ENCODE measurements at regions not wholly inside any gene's neighbourhood (a gene's known extent, or its start where the extent isn't known, plus 50 kb on each side); places are given as distances from the start of the nearest gene placed in this dataset.
"Not testable (repeated sequence)": the region's sequence is repeated elsewhere in the genome, so short reads cannot be mapped to it uniquely, and the experiment has no call there.

GRCh38 chr10:5291501-5292195, 73.1 kb upstream of the UCN3 start:
- ATAC-seq (replicated peaks; ENCODE audit: extremely low read depth, poor library complexity, severe bottlenecking) (peak; percentile 65), DNase-seq (ENCODE audit: low spot score in 2 of 2) (no peak)
- Mint-ChIP-seq H3K27ac (ENCODE audit: low read depth) (peak overlapping the region; percentile 97), H3K27me3 (peaks cover 8% of the 10 kb centered on the region), H3K4me1 (peaks cover 26% of the 10 kb centered on the region), H3K36me3 (ENCODE audit: insufficient read depth) (peaks cover 2% of the 10 kb centered on the region), H3K9me3 (no peaks in the 10 kb centered on the region), H3K4me3 (peak overlapping the region; percentile 78)

- DNase-seq (ENCODE audit: low spot score in 2 of 2), result no peak
- peak overlapping the region; percentile 78 for H3K4me3 Mint-ChIP-seq
- peaks cover 27% of the 10 kb centered on the region for H3K4me1 Mint-ChIP-seq
- H3K9me3 Mint-ChIP-seq, result no peaks in the 10 kb centered on the region
- peak overlapping the region; percentile 97 for H3K27ac Mint-ChIP-seq (ENCODE audit: low read depth)
- H3K36me3 Mint-ChIP-seq (ENCODE audit: insufficient read depth), result peaks cover 2% of the 10 kb centered on the region
- H3K27me3 Mint-ChIP-seq, result peaks cover 2% of the 10 kb centered on the region
- ATAC-seq (replicated peaks; ENCODE audit: extremely low read depth, poor library complexity, severe bottlenecking), result peak; percentile 27
Observed at GRCh38 chr10:5292196-5292735, 72.5 kb upstream of the UCN3 start.

DNA sequence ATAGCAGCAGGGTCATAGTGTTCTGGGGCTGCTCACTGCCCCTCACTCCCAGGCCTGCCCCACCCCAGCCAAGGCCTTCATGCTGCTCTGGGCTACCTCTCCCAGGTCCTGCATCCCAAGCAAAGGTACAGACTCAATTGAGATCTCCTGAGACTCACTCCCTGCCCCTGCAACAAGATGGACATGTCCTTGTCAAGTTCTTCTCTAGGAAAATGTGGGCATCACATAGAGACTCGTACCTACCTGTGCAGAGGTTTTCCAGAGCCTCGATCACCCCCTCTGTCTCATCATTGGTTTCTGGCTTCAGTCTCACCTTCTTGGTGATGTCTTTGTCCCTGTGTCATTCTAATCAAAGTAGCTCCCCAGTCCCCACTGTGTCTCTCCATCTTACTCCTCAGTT, 71.8 kb upstream of the UCN3 start:
- Mint-ChIP-seq H3K4me1 (peaks cover 32% of the 10 kb centered on the region), H3K27ac (ENCODE audit: low read depth) (peak overlapping the region; percentile 97), H3K4me3 (peak overlapping the region; percentile 78)
- not testable (repeated sequence) for DNase-seq (ENCODE audit: low spot score in 2 of 2); ATAC-seq (replicated peaks; ENCODE audit: extremely low read depth, poor library complexity, severe bottlenecking); H3K36me3 Mint-ChIP-seq (ENCODE audit: insufficient read depth); H3K27me3 Mint-ChIP-seq; H3K9me3 Mint-ChIP-seq

DNA sequence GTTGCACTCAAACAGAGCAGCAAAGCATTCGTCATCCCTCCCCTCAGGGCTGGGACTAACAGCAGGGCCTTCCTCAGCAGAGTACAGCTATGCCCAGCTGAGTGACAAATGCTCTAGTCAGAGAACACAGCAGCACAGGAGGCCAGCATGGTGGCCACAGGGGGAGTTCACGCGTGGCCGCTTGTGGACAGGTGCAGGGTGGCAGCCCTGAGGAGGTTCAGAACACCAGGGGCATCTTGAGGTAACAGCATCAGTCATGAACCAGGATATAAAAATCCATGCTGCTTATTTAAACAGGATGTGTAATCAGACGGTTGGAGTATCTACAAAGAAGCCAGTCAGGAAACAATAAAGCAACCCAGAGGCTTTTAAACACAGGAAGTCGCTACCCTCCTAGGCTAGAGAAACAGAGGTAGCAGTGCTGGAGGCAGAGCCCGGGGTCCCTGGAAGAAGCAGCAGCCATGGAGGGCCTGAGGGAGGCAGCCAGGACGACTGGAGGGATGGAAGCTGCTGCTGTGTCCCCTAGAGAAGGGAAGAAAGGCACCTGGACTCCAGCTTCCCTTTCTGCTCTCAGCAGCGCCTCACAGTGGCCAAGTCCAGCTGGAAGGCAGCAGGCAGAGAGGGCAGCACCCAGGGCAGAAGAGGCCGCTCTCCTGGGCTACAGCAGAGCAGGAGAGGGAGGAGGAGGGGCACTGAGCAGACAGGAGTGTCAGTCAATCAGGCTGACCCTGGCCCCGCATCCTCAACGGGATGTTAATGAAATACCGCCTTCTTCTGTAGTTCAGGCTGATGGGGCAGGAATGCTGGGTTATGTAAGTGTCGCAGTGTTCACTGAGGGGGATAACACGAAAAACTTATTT, 70.8 kb upstream of the UCN3 start:
- Mint-ChIP-seq H3K36me3 (ENCODE audit: insufficient read depth) (peaks cover 2% of the 10 kb centered on the region), H3K4me3 (peak overlapping the region; percentile 78), H3K27ac (ENCODE audit: low read depth) (peak overlapping the region; percentile 97), H3K27me3 (no peaks in the 10 kb centered on the region), H3K9me3 (no peaks in the 10 kb centered on the region), H3K4me1 (peaks cover 32% of the 10 kb centered on the region)
- ATAC-seq (replicated peaks; ENCODE audit: extremely low read depth, poor library complexity, severe bottlenecking) (peak; percentile 48), DNase-seq (ENCODE audit: low spot score in 2 of 2) (no peak)

DNA sequence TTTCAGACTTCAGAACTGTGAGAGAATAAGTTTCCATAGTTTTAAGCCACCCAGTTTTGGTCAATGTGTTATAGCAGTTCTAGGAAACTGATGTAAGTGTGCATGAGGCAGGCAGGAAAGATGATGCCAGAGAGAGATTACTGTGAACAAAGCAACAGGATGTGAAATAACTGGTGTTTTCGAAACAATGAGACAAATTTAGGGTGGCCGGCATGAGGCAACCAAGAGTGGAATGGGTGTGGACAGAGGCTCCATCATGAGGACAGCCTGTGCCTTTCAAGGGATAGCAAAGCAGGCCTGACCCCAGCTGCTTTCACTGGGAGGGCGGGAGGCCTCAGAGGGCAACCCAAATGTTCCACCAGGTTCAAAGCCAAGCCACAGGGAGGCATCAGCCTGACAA, 67.3 kb upstream of the UCN3 start:
- Mint-ChIP-seq H3K27me3 (no peaks in the 10 kb centered on the region), H3K9me3 (no peaks in the 10 kb centered on the region), H3K4me1 (peaks cover 16% of the 10 kb centered on the region), H3K36me3 (ENCODE audit: insufficient read depth) (peaks cover 3% of the 10 kb centered on the region), H3K27ac (ENCODE audit: low read depth) (peak overlapping the region; percentile 52), H3K4me3 (peak overlapping the region; percentile 4)
- peak; percentile 16 for ATAC-seq (replicated peaks; ENCODE audit: extremely low read depth, poor library complexity, severe bottlenecking)
- no peak for DNase-seq (ENCODE audit: low spot score in 2 of 2)

- Mint-ChIP-seq H3K9me3 (no peaks in the 10 kb centered on the region), H3K4me3 (no peak overlapping the region), H3K36me3 (ENCODE audit: insufficient read depth) (peaks cover 2% of the 10 kb centered on the region), H3K4me1 (peaks cover 13% of the 10 kb centered on the region), H3K27me3 (no peaks in the 10 kb centered on the region), H3K27ac (ENCODE audit: low read depth) (peak overlapping the region; percentile 52)
- ATAC-seq (replicated peaks; ENCODE audit: extremely low read depth, poor library complexity, severe bottlenecking), result no peak
- DNase-seq (ENCODE audit: low spot score in 2 of 2), result no peak
Observed at GRCh38 chr10:5297996-5298395, 66.8 kb upstream of the UCN3 start.

- peaks cover 6% of the 10 kb centered on the region for H3K4me1 Mint-ChIP-seq
- ATAC-seq (replicated peaks; ENCODE audit: extremely low read depth, poor library complexity, severe bottlenecking), result no peak
- no peaks in the 10 kb centered on the region for H3K27me3 Mint-ChIP-seq
- peaks cover 2% of the 10 kb centered on the region for H3K36me3 Mint-ChIP-seq (ENCODE audit: insufficient read depth)
- DNase-seq (ENCODE audit: low spot score in 2 of 2), result no peak
- no peak overlapping the region for H3K27ac Mint-ChIP-seq (ENCODE audit: low read depth)
- H3K4me3 Mint-ChIP-seq, result no peak overlapping the region
- H3K9me3 Mint-ChIP-seq, result peaks cover 9% of the 10 kb centered on the region
Observed at GRCh38 chr10:5299950-5300349, 64.8 kb upstream of the UCN3 start.

DNA sequence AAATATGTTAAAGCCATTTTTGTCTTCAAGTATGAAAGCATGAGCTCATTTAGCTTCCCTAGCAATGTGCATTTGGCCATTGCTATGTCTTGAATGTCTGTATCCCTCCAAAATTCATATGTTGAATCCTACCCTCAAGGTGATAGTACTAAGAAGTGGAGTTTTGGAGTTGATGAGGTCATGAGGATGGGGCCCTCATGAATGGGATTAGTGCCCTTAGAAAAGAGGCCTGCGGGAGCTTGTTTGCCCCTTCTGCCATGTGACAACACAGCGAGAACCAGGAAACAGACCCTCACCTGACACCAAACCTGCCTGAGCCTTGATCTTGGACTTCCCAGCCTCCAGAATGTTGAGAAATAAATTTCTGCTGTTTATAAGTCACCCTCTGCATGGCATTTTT, 61.3 kb upstream of the UCN3 start:
- Mint-ChIP-seq H3K27me3 (no peaks in the 10 kb centered on the region), H3K27ac (ENCODE audit: low read depth) (no peak overlapping the region), H3K4me1 (no peaks in the 10 kb centered on the region), H3K36me3 (ENCODE audit: insufficient read depth) (peaks cover 4% of the 10 kb centered on the region), H3K4me3 (no peak overlapping the region), H3K9me3 (peaks cover 9% of the 10 kb centered on the region)
- ATAC-seq (replicated peaks; ENCODE audit: extremely low read depth, poor library complexity, severe bottlenecking) (no peak), DNase-seq (ENCODE audit: low spot score in 2 of 2) (no peak)

- peaks cover 9% of the 10 kb centered on the region for H3K9me3 Mint-ChIP-seq
- H3K4me1 Mint-ChIP-seq, result no peaks in the 10 kb centered on the region
- DNase-seq (ENCODE audit: low spot score in 2 of 2) (no peak), ATAC-seq (replicated peaks; ENCODE audit: extremely low read depth, poor library complexity, severe bottlenecking) (no peak)
- H3K4me3 Mint-ChIP-seq, result no peak overlapping the region
- peaks cover 2% of the 10 kb centered on the region for H3K36me3 Mint-ChIP-seq (ENCODE audit: insufficient read depth)
- H3K27me3 Mint-ChIP-seq, result peaks cover 11% of the 10 kb centered on the region
- H3K27ac Mint-ChIP-seq (ENCODE audit: low read depth), result no peak overlapping the region
Observed at GRCh38 chr10:5305374-5305773, 59.4 kb upstream of the UCN3 start.

- Mint-ChIP-seq H3K27ac (ENCODE audit: low read depth) (no peak overlapping the region), H3K4me3 (no peak overlapping the region), H3K4me1 (peaks cover 9% of the 10 kb centered on the region), H3K9me3 (no peaks in the 10 kb centered on the region), H3K27me3 (peaks cover 33% of the 10 kb centered on the region), H3K36me3 (ENCODE audit: insufficient read depth) (peaks cover 2% of the 10 kb centered on the region)
- no peak for DNase-seq (ENCODE audit: low spot score in 2 of 2)
- ATAC-seq (replicated peaks; ENCODE audit: extremely low read depth, poor library complexity, severe bottlenecking), result no peak
Observed at GRCh38 chr10:5310914-5311313, 53.9 kb upstream of the UCN3 start.

GRCh38 chr10:5311617-5312016, 53.1 kb upstream of the UCN3 start:
- no peak for DNase-seq (ENCODE audit: low spot score in 2 of 2)
- H3K4me3 Mint-ChIP-seq, result no peak overlapping the region
- no peak for ATAC-seq (replicated peaks; ENCODE audit: extremely low read depth, poor library complexity, severe bottlenecking)
- no peaks in the 10 kb centered on the region for H3K9me3 Mint-ChIP-seq
- no peaks in the 10 kb centered on the region for H3K36me3 Mint-ChIP-seq (ENCODE audit: insufficient read depth)
- H3K4me1 Mint-ChIP-seq, result peaks cover 9% of the 10 kb centered on the region
- peaks cover 40% of the 10 kb centered on the region for H3K27me3 Mint-ChIP-seq
- H3K27ac Mint-ChIP-seq (ENCODE audit: low read depth), result no peak overlapping the region

GRCh38 chr10:5314840-5315239, 49.9 kb upstream of the UCN3 start:
- no peak for DNase-seq (ENCODE audit: low spot score in 2 of 2)
- no peak overlapping the region for H3K4me3 Mint-ChIP-seq
- H3K27ac Mint-ChIP-seq (ENCODE audit: low read depth), result no peak overlapping the region
- H3K9me3 Mint-ChIP-seq, result no peaks in the 10 kb centered on the region
- ATAC-seq (replicated peaks; ENCODE audit: extremely low read depth, poor library complexity, severe bottlenecking), result no peak
- H3K27me3 Mint-ChIP-seq, result peaks cover 34% of the 10 kb centered on the region
- peaks cover 26% of the 10 kb centered on the region for H3K4me1 Mint-ChIP-seq
- no peaks in the 10 kb centered on the region for H3K36me3 Mint-ChIP-seq (ENCODE audit: insufficient read depth)
